SH-SY5Y (cell line): ENCODE measurements at regions not wholly inside any gene's neighbourhood (a gene's known extent, or its start where the extent isn't known, plus 50 kb on each side); places are given as distances from the start of the nearest gene placed in this dataset.
A peak's percentile ranks its signal among the peaks of the same experiment; 100 is the strongest.

ENCODE experiments used
- GATA2 ChIP-seq: IDR thresholded peaks from 2 replicates; pipeline ENCODE4 v1.6.1; 2011; ENCODE audit warnings: mild to moderate bottlenecking, low read depth, low read length
- GATA3 ChIP-seq: IDR thresholded peaks from 2 replicates; pipeline ENCODE4 v1.6.1; 2011; ENCODE audit warnings: low read depth, mild to moderate bottlenecking, low read length, moderate library complexity

DNA sequence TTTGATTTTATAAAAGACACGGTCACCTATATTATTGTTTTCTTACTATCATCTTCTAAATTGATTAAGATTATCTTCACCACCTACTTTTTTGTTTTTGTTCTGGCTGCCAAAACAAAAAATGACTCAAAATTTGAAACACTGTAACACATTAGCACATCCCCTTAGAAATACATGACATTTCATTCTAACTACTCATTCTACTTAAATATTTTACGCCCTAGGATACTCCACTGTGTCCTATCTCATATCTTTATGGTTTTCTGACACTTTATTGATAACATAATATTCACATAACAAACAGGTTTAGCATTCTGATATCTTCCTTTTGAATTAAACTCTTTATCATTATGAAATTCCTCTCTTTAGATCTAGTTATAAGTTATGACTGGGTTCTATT, 656.2 kb downstream of the GBE1 start:
- TF ChIP-seq GATA3 (no peak), GATA2 (no peak)

- TF ChIP-seq GATA3: no peak
- no peak for TF ChIP-seq GATA2
These were observed 663.6 kb downstream of the GBE1 start for GRCh38 chr3:81097889-81098288.

GRCh38 chr3:81095956-81096355, 665.5 kb downstream of the GBE1 start:
- TF ChIP-seq GATA2 (no peak), GATA3 (no peak)

- TF ChIP-seq GATA2 (no peak), GATA3 (no peak)
These were observed 666.5 kb downstream of the GBE1 start for GRCh38 chr3:81094986-81095385.

DNA sequence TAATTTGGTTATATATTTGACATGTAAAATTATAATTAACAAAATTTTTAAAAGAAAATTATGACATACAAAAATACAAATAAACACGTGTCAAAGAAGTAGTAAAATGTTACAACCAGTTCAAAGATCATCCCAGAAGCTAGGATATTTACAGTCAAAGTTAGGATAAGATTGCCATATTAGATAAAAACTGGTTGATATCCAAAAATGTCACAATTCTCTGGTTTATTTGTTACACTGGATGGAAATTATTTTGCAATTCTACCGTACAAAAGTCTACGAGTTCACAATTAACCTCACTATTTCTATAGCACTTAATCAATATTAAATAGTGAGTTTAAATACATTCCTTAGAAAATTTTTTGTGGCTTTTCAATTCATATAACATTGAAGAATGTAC, 673.8 kb downstream of the GBE1 start:
- TF ChIP-seq GATA2: no peak

- TF ChIP-seq GATA3: no peak
- no peak for TF ChIP-seq GATA2
These were observed 675.1 kb downstream of the GBE1 start for GRCh38 chr3:81086348-81086747.

DNA sequence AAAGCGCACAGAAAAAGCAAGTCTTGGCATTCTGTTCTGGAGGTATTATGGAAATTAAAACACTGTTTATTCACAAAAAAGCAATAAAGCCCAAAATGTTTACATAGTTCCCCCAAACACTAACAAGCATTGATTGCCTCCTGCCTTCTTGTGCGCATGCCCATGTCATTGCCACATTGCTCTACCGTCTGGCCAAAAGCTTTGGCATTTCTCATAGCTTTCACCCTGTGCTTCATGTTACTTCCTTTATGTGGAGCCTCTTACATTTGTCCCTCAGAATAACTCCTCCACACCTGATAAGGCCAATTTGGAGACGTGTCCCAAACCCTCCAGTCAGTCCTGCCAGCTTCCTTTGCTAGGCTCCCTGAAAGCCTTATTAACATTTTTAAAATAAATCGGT, 680.8 kb downstream of the GBE1 start:
- no peak for TF ChIP-seq GATA3
- no peak for TF ChIP-seq GATA2

DNA sequence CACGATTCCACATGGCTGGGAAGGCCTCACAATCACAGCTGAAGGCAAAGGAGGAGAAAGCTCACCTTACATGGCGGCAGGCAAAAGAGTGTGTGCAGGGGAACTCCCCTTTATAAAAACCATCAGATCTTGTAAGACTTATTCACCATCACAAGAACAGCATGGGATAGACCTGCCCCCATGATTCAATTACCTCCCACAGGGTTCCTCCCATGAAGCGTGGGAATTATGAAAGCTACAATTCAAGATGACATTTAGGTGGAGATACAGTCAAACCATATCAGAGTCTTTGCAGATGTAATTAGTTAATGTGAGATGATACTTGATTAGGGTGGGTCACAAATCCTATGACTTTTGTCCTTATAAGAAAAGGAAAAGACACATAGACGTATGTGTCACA, 688.9 kb downstream of the GBE1 start:
- no peak for TF ChIP-seq GATA2
- no peak for TF ChIP-seq GATA3

DNA sequence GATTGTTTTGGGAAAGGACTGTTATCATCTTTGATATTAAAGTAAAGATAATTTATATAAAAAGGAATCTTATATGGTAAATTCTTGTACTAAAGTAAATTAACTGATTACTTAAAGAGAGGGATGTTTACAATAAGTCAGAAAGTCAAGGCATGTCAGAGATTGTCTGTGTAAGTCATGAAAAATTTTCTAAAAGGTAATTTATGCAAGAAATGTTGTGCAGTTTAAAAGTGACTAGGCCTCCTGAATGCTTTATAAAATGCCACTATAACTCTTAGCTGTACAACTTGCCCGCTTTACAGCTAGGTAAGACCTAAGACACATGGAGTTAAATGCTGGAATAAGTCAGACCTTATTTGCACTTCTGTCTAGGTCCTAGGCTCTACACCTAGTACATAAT, 692.9 kb downstream of the GBE1 start:
- no peak for TF ChIP-seq GATA3
- TF ChIP-seq GATA2: no peak

GRCh38 chr3:81063896-81064295, 697.5 kb downstream of the GBE1 start:
- no peak for TF ChIP-seq GATA3
- no peak for TF ChIP-seq GATA2

GRCh38 chr3:81048058-81048665, 713.3 kb downstream of the GBE1 start:
- TF ChIP-seq GATA3: peak; percentile 51; the same call in 1 of the 2 replicates
- TF ChIP-seq GATA2: peak; percentile 56

- TF ChIP-seq GATA2 (no peak), GATA3 (no peak)
These were observed 715.5 kb downstream of the GBE1 start for GRCh38 chr3:81045976-81046375.

DNA sequence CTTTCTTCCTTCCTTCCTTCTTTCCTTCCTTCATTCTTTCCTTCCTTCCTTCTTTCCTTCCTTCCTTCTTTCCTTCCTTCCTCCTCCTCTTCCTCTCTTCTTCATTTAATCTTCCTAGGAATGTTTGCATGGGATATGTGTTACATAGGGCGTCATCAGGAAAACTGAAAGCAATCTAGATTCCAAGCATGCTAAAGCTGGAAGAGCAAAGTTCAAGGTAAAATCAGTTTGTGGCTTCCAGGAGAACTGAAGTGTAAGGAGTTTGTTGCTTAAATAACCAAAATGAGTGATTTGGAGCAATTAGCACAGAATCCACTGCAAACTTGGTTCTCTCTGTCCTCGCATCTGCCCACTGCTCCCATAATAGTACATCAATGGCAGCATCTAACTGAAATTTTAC, 716.2 kb downstream of the GBE1 start:
- TF ChIP-seq GATA2: no peak
- TF ChIP-seq GATA3: no peak

GRCh38 chr3:81043660-81044199, 717.7 kb downstream of the GBE1 start:
- TF ChIP-seq GATA2: no peak
- no peak for TF ChIP-seq GATA3

DNA sequence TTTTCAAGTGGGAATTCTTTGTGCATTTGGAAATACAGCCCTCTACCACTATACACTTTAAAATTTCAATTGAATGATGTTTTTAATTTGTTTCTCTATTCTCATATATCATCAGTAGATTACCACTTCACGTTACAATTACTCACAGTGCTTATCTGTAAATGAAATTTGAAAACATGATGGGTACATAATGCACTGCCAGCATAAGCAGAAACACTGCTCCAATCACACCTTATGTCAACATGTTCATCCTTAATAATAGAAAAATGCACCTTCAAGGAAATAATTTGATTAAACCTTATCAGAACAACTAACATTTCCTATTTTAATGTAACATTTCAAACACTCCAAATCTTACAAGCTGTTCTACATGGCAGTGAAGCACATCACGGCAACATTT, 718.4 kb downstream of the GBE1 start:
- TF ChIP-seq GATA2: no peak
- TF ChIP-seq GATA3: no peak

- TF ChIP-seq GATA2 (no peak), GATA3 (no peak)
These were observed 720.1 kb downstream of the GBE1 start for GRCh38 chr3:81041331-81041730.

DNA sequence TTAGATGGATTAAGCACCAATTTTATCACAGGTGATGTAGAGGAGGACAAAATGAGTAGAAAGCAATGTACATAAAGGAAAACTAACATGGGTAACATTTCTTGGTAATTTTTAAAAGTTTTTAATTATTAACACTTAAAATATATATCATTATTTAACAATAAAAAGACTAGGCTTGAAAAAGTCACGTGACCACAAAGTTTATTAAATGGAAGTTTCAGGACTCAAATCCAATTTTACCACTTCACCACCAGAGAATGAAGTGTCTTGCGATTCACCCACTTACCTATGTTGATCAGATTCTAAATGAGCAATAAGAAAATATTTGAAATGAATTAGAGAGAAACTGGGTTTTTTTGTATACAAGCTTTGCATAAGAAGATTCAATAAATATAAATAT, 721.3 kb downstream of the GBE1 start:
- TF ChIP-seq GATA3: no peak
- TF ChIP-seq GATA2: no peak

- no peak for TF ChIP-seq GATA3
- no peak for TF ChIP-seq GATA2
These were observed 727.8 kb downstream of the GBE1 start for GRCh38 chr3:81033684-81034083.
